GM19328 (cell line): ENCODE measurements at regions not wholly inside any gene's neighbourhood (a gene's known extent, or its start where the extent isn't known, plus 50 kb on each side); places are given as distances from the start of the nearest gene placed in this dataset.

Experiments
- ATAC-seq: cut with Tn5 transposase; IDR thresholded peaks from one replicate; pipeline ENCODE4 v1.9.1; 2021; ENCODE audit warnings: mild to moderate bottlenecking, moderate library complexity; ENCODE audit not compliant: unreplicated experiment

GRCh38 chr5:30856242-30856641 is 337.2 kb upstream of the CDH6 start:
- ATAC-seq: no peak

GRCh38 chr5:30853158-30853557 is 340.3 kb upstream of the CDH6 start:
- ATAC-seq: no peak

GRCh38 chr5:30850866-30851265 is 342.6 kb upstream of the CDH6 start:
- no peak for ATAC-seq

GRCh38 chr5:30849931-30850710 is 343.4 kb upstream of the CDH6 start:
- no peak for ATAC-seq

- ATAC-seq: no peak
Measured at GRCh38 chr5:30846171-30846570, 347.3 kb upstream of the CDH6 start.

GRCh38 chr5:30845194-30845593 is 348.3 kb upstream of the CDH6 start:
- no peak for ATAC-seq

GRCh38 chr5:30843541-30843940 is 349.9 kb upstream of the CDH6 start:
- ATAC-seq: no peak

GRCh38 chr5:30839956-30840355 is 353.5 kb upstream of the CDH6 start:
- ATAC-seq: no peak

- ATAC-seq: no peak
Measured at GRCh38 chr5:30838936-30839496, 354.5 kb upstream of the CDH6 start.

GRCh38 chr5:30832519-30832918 is 361.0 kb upstream of the CDH6 start:
- no peak for ATAC-seq

GRCh38 chr5:30831605-30832004 is 361.9 kb upstream of the CDH6 start:
- no peak for ATAC-seq

- no peak for ATAC-seq
Measured at GRCh38 chr5:30831123-30831522, 362.4 kb upstream of the CDH6 start.

- ATAC-seq: no peak
Measured at GRCh38 chr5:30811298-30811697, 382.2 kb upstream of the CDH6 start.

GRCh38 chr5:30809933-30810332 is 383.6 kb upstream of the CDH6 start:
- no peak for ATAC-seq

GRCh38 chr5:30808996-30809395 is 384.5 kb upstream of the CDH6 start:
- ATAC-seq: no peak

- no peak for ATAC-seq
Measured at GRCh38 chr5:30804739-30805505, 388.6 kb upstream of the CDH6 start.

GRCh38 chr5:30802961-30803705 is 390.4 kb upstream of the CDH6 start:
- no peak for ATAC-seq

GRCh38 chr5:30781643-30782042 is 411.8 kb upstream of the CDH6 start:
- ATAC-seq: no peak

GRCh38 chr5:30768056-30768690 is 425.3 kb upstream of the CDH6 start:
- no peak for ATAC-seq

GRCh38 chr5:30765706-30766105 is 427.8 kb upstream of the CDH6 start:
- ATAC-seq: no peak

- ATAC-seq: no peak
Measured at GRCh38 chr5:30765227-30765626, 428.3 kb upstream of the CDH6 start.
